NCI-H128 (cell line): ENCODE measurements at regions not wholly inside any gene's neighbourhood (a gene's known extent, or its start where the extent isn't known, plus 50 kb on each side); places are given as distances from the start of the nearest gene placed in this dataset.
"Not testable (repeated sequence)": the region's sequence is repeated elsewhere in the genome, so short reads cannot be mapped to it uniquely, and the experiment has no call there.

Experiments used
- DNase-seq: peaks from one replicate; lab custom pipeline; 2025; ENCODE audit not compliant: unreplicated experiment; lab: John Stamatoyannopoulos, UW

GRCh38 chr9:15113288-15113687, 193.7 kb downstream of the TTC39B start:
- DNase-seq: no peak

- no peak for DNase-seq
Measured at GRCh38 chr9:15111071-15111470, 195.9 kb downstream of the TTC39B start.

DNA sequence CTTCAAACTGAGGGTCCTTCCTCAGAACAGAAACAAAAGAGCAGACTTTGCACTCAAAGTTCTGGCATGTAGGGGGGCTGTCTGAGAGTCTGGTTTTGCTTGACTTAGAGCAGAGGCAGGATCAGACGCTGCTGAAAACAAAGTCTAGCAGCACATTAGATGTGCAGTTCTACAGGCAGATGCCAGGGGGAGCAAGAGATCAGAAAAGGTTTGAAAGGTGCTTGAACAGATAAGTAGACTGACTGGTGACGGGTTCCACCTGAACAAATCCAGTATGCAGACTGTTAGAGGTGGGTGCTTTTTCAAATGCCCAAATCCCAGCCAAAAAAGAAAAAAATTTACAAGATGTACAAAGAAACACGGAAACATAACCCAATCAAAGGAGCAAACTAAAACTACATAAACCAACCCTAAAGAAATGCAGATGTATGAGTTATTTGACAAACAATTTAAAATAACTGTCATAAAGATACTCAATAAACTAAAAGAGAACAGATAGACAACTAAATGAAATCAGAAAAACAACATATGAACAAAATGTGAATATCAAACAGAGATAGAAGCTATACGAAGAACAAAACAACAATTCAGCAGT, 194.7 kb upstream of the FREM1 start:
- DNase-seq: no peak

GRCh38 chr9:15103290-15103689, 193.1 kb upstream of the FREM1 start:
- DNase-seq: no peak

- no peak for DNase-seq
Measured at GRCh38 chr9:15101095-15101494, 190.9 kb upstream of the FREM1 start.

- DNase-seq: no peak
Measured at GRCh38 chr9:15100571-15100970, 190.3 kb upstream of the FREM1 start.

DNA sequence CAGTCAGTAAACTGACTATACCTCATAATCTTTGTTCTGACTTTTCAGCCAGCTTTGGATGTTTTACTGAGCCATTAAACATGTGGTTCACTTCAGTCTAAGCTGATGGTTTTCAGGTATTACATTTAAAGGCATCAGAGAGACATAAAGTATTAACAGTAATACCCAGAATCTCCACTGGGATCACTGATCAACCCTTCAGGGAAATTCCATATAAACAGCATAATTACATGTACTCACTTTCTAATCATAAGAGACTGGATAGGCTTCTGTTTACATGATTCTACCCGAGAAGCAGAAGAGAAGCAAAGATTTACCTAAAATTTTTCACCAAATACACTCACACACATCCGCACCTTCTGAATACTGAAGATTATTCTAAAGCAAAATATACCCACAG, 186.7 kb upstream of the FREM1 start:
- no peak for DNase-seq

DNA sequence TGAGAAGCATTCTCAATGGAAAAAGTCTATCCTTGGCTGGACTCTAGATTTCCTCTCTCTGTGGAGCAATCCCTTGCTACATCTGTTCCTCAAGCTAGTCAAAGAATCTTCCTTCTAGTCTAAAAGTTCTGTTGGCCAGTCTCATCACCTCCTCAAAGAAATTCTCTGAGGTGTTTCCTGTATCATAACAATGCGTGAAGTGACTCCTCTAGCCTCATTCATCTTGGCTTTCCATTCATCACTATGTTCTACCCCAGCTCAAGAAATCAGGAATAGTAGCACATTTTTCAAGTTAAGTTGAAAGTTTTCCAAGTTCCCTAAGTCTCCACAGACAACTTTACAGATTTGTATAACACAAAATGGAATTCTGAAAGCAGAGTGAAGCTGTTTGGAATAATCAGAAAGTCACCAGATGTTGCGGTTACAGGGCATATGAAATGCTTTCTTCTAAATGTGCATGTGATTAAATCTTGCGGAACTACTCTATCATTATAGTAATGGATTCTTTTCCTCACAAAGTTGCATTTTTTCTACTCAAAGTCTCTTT, 176.6 kb upstream of the FREM1 start:
- DNase-seq: no peak

DNA sequence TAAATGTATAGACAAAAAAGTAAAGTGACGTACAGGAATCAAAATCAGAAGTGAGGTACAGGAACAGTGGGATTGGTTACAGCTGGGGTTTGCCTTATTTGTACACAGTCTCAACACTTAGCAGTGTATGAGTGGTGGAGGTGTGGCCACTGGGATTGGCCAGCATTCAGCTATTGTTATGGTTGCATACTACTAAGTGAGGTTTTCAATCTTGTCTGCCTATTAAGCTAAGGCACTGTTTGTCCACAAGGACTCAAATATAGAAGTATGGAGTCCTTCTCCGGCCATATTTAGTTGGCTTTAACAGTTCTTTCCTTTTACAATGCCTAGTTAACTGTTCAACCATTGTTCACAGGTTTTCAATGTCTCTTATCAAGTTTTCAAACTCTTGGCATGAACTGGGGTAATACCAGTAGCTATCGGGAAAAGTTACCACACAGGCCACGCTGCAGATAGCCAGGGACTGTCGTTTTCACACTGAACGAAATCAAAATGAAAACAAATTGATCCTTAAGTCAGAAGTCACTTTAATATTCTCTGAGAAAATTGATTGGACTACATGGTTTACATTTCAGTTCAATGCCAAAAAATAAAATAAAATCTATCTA, 176.0 kb upstream of the FREM1 start:
- DNase-seq: no peak

GRCh38 chr9:15081021-15081753, 171.0 kb upstream of the FREM1 start:
- no peak for DNase-seq

DNA sequence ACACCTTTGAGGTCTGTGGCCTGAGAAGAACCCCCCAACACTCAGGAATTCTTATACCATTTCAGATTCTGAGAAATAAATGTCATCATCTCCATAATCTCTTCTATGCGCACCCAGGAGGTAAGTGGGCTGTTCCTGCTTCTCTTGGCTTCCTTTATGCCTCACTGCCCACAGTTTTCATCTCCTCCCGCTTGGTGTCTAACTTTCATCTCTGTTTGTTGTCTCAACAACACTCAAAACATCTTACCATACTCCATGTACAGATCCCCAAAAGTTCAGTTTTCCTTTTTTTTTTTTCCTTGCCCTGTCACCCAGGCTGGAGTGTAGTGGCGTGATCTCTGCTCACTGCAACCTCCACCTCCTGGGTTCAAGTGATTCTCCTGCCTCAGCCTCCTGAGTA, 170.2 kb upstream of the FREM1 start:
- DNase-seq: no peak

DNA sequence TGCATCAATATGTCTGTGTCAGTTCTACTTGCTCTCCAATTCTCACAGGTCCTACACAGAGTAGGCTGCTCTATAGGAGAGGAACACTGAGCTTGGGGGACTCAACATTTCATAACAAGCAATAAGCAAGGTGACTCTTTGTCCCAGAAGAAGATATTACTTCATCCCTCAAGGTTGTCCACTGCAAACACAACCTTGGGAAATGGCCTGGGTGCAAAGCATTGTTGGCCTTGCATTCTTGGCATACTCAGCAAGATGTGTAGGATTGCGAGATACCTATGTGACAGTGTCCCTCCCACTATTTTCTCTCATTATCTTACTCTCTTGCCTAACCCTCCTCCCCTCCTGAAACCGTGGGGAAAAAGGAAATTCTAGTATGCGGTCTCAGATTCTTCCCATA, 169.8 kb upstream of the FREM1 start:
- DNase-seq: no peak

GRCh38 chr9:15077946-15078729, 167.9 kb upstream of the FREM1 start:
- no peak for DNase-seq

- DNase-seq: no peak
Measured at GRCh38 chr9:15073620-15074019, 163.4 kb upstream of the FREM1 start.

DNA sequence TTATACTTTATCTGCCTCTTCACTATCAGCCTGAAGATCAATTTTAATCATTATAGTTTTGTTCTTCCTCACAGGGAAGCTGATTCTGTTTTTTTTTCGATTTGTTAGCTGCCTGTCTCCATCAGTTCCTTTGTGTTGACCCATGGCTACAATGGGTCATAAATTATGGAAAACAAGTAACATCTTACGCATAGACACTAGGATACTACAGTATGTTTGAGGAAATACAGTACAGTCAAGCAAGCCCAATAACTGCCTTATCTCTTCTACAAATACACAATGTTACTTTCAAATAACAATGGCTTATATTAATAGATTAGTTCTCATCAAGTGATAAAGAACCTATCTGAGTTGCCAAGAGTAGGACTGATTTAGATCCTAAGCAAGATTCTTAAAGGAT, 160.5 kb upstream of the FREM1 start:
- DNase-seq: no peak

- no peak for DNase-seq
Measured at GRCh38 chr9:15069106-15069505, 158.9 kb upstream of the FREM1 start.

DNA sequence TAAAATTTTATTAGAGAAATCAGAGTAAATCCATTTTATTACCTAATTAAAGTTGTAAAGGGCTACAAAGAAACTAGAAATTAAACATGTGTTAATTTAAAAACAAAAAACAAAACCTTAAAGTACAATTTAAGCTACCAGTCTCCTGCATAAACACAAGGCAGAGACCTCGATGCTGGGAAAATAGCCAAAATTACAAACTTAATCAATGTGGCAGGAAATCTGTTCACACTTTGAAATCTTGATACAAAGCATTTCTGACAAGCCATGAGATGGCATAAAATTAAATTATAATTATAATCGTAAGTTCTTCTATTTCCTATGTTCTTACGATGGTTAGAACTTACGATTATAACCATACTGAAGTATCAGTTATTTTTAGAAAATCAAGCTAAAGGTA, 158.0 kb upstream of the FREM1 start:
- DNase-seq: no peak

GRCh38 chr9:15059003-15059402, 148.8 kb upstream of the FREM1 start:
- no peak for DNase-seq

GRCh38 chr9:15058236-15058635, 148.0 kb upstream of the FREM1 start:
- DNase-seq: no peak

DNA sequence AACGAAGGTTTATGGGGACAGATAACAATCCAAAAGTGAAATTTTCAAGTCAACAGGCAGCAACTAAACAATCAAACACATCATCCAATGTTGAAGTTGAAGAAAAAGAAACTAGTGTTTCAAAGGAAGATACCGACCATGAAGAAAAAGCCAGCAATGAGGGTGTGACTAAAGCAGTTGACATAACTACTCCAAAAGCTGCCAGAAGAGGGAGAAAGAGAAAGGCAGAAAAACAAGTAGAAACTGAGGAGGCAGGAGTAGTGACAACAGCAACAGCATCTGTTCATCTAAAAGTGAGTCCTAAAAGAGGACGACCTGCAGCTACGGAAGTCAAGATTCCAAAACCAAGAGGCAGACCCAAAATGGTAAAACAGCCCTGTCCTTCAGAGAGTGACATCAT, 145.1 kb upstream of the FREM1 start:
- DNase-seq: not testable (repeated sequence)

DNA sequence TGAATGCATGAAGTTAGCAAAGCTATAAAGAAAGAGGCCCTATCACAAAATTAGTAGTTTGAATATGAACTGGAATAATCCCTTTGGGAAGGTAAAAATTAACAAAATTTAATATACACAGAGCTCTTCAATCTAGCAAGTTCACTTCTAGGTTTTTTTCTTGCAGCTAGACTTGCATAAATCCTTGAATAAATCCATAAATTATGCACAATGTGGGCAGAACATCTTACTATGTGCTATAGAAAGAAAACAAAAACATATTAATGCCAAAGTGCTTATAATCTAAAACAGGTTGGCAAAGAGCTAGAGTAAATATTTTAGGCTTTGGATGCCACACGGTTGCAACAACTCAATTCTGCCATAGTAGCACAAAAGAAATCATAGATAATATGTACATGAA, 138.5 kb upstream of the FREM1 start:
- no peak for DNase-seq
